Kidney epithelial cell (primary cell): ENCODE measurements at regions not wholly inside any gene's neighbourhood (a gene's known extent, or its start where the extent isn't known, plus 50 kb on each side); places are given as distances from the start of the nearest gene placed in this dataset.

ENCODE experiments used
- DNase-seq: peaks from one replicate; pipeline ENCODE4 v3.0.0-alpha.2; 2010; ENCODE audit warnings: low read depth
- H3K27me3 ChIP-seq: 2 replicates; pipeline ENCODE4 v1.6.0; 2011; ENCODE audit warnings: low read length; ENCODE audit not compliant: control insufficient read depth, insufficient read depth
- H3K36me3 ChIP-seq: 2 replicates; pipeline ENCODE4 v1.5.1; 2011; ENCODE audit warnings: low read length; ENCODE audit not compliant: control insufficient read depth, insufficient read depth
- H3K4me3 ChIP-seq: 2 replicates; pipeline ENCODE4 v1.5.1; 2011; ENCODE audit warnings: low read depth, mild to moderate bottlenecking, control low read depth, low read length
- TF ChIP-seq, protein P1 (sequence below): IDR thresholded peaks from 2 replicates; pipeline ENCODE4 v1.5.1; 2011; ENCODE audit warnings: mild to moderate bottlenecking, moderate library complexity, low read length, control low read depth, inconsistent platforms; ENCODE audit not compliant: insufficient read depth, poor library complexity, severe bottlenecking

GRCh38 chr6:56904068-56904467 lies 50.8 kb upstream of the BEND6 start:
- no peak for DNase-seq
- TF ChIP-seq, protein P1, sequence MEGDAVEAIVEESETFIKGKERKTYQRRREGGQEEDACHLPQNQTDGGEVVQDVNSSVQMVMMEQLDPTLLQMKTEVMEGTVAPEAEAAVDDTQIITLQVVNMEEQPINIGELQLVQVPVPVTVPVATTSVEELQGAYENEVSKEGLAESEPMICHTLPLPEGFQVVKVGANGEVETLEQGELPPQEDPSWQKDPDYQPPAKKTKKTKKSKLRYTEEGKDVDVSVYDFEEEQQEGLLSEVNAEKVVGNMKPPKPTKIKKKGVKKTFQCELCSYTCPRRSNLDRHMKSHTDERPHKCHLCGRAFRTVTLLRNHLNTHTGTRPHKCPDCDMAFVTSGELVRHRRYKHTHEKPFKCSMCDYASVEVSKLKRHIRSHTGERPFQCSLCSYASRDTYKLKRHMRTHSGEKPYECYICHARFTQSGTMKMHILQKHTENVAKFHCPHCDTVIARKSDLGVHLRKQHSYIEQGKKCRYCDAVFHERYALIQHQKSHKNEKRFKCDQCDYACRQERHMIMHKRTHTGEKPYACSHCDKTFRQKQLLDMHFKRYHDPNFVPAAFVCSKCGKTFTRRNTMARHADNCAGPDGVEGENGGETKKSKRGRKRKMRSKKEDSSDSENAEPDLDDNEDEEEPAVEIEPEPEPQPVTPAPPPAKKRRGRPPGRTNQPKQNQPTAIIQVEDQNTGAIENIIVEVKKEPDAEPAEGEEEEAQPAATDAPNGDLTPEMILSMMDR, result no peak
- Histone ChIP-seq H3K36me3 (no peaks in the 10 kb centered on the region), H3K27me3 (no peaks in the 10 kb centered on the region), H3K4me3 (no peak overlapping the region)

DNA sequence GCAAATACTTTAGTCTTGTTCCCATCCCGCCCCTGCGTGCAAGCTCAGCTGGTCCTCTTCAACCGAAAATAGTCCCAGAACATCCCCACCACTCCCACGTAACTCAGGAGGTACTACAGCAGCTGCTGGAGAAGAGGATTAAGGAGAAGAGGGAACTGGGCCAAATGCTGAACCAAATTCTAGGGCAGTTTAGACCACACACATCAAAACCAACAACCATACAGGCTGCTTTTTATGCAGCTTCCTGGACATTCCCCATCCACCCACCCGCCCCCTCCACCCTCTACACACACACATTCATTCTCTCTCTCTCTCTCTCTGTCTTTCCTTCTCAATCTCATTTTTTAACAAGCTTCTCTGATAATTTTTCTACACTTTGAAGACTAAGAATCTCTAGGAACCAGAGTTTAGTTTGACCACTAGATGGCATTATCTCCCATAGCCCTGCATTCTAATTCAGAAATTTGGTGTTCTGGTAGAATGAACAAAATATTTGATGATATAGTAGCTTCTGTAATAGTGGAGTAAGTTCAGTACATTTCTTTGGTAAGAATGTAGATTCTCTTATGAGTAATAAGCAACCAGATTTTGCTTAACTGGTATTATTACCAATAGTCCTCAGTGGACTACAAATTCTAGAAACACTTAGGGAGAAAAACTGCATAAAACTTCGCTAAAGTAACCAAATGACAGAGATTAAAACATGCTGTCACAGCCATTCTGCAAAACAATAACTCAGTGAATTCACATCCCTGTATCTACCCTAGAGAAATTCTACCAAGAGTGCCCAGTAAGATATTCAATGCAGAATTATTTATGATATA lies 52.1 kb upstream of the BEND6 start:
- H3K4me3 ChIP-seq, result no peak overlapping the region
- no peak for DNase-seq
- TF ChIP-seq, protein P1, result peak; percentile 56
- no peaks in the 10 kb centered on the region for H3K27me3 ChIP-seq
- no peaks in the 10 kb centered on the region for H3K36me3 ChIP-seq

- DNase-seq, result no peak
- H3K36me3 ChIP-seq, result no peaks in the 10 kb centered on the region
- H3K27me3 ChIP-seq, result no peaks in the 10 kb centered on the region
- H3K4me3 ChIP-seq, result no peak overlapping the region
- TF ChIP-seq, protein P1, result no peak
These were observed 54.1 kb upstream of the BEND6 start for GRCh38 chr6:56900784-56901183.

GRCh38 chr6:56899753-56900152 lies 55.2 kb upstream of the BEND6 start:
- no peak overlapping the region for H3K4me3 ChIP-seq
- TF ChIP-seq, protein P1, result no peak
- no peak for DNase-seq
- H3K36me3 ChIP-seq, result no peaks in the 10 kb centered on the region
- H3K27me3 ChIP-seq, result no peaks in the 10 kb centered on the region

DNA sequence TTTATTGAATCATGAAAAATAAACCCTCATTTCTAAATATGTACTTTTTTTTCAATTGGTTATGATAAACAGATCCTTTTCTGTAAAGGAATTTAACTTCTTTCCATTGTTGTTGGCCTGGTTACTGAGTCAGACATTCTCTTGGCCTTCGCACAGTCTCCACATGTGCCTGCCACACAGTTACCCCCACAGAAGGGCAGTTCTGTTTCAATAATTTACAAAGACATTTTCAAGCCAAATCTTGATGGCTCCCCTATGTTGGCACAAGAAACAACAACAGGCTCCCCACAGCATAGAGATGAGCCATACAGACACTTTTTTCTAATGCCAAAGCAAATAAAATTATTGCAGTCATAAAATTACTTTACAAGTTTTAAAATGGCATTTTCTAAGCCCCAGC lies 55.6 kb upstream of the BEND6 start:
- TF ChIP-seq, protein P1, result no peak
- Histone ChIP-seq H3K36me3 (no peaks in the 10 kb centered on the region), H3K27me3 (no peaks in the 10 kb centered on the region), H3K4me3 (no peak overlapping the region)
- no peak for DNase-seq
